Smooth muscle cell (in vitro differentiated cells): ENCODE measurements at regions not wholly inside any gene's neighbourhood (a gene's known extent, or its start where the extent isn't known, plus 50 kb on each side); places are given as distances from the start of the nearest gene placed in this dataset.

Source experiments
- DNase-seq: peaks from one replicate; lab custom pipeline; 2025; ENCODE audit not compliant: unreplicated experiment; lab: John Stamatoyannopoulos, UW
- H2AFZ ChIP-seq: fragments of 200-600 bp; sonication (generic); 2 replicates; pipeline ENCODE4 v1.6.0; 2016; ENCODE audit warnings: antibody characterized with exemption, low read depth, mild to moderate bottlenecking
- H3F3A ChIP-seq: fragments of 200-600 bp; sonication (generic); 2 replicates; pipeline ENCODE4 v1.6.0; 2017; ENCODE audit warnings: antibody characterized with exemption, low read depth
- H3K27ac ChIP-seq: fragments of 200-600 bp; sonication (generic); 2 replicates; pipeline ENCODE4 v1.5.1; 2016; ENCODE audit warnings: low read depth, mild to moderate bottlenecking
- H3K27me3 ChIP-seq: fragments of 200-600 bp; sonication (generic); 2 replicates; pipeline ENCODE4 v1.6.1; 2016; ENCODE audit warnings: low read depth, mild to moderate bottlenecking
- H3K36me3 ChIP-seq: fragments of 200-600 bp; sonication (generic); 2 replicates; pipeline ENCODE4 v1.5.1; 2016; ENCODE audit warnings: low read depth
- H3K4me1 ChIP-seq: fragments of 200-600 bp; sonication (generic); 2 replicates; pipeline ENCODE4 v1.5.1; 2016; ENCODE audit warnings: low read depth
- H3K4me2 ChIP-seq: fragments of 200-600 bp; sonication (generic); 2 replicates; pipeline ENCODE4 v1.6.0; 2016; ENCODE audit warnings: mild to moderate bottlenecking
- H3K4me3 ChIP-seq: fragments of 200-600 bp; sonication (generic); 2 replicates; pipeline ENCODE4 v1.5.1; 2016; ENCODE audit warnings: mild to moderate bottlenecking
- H3K79me2 ChIP-seq: fragments of 200-600 bp; sonication (generic); 2 replicates; pipeline ENCODE4 v1.6.0; 2016; ENCODE audit warnings: low read depth, mild to moderate bottlenecking
- H3K9ac ChIP-seq: fragments of 200-600 bp; sonication (generic); 2 replicates; pipeline ENCODE4 v1.6.0; 2016; ENCODE audit warnings: low read depth
- H3K9me3 ChIP-seq: fragments of 200-600 bp; sonication (generic); replicated peaks from 2 replicates; pipeline ENCODE4 v1.5.1; 2016; ENCODE audit warnings: low read depth
- H4K20me1 ChIP-seq: fragments of 200-600 bp; sonication (generic); 2 replicates; pipeline ENCODE4 v1.6.0; 2016; ENCODE audit warnings: low read depth
- CTCF ChIP-seq: fragments of 200-600 bp; sonication (generic); IDR thresholded peaks from 2 replicates; pipeline ENCODE4 v1.5.1; 2017; ENCODE audit warnings: borderline replicate concordance, mild to moderate bottlenecking, antibody characterized with exemption; ENCODE audit not compliant: insufficient read depth, poor library complexity, severe bottlenecking
- WGBS: methylation state at CpG from one replicate; pipeline ENCODE4 v1.1.7; 2016; ENCODE audit warnings: low lambda C conversion rate; 5-methylcytosine and 5-hydroxymethylcytosine counted together

- Histone ChIP-seq H3K4me1 (no peaks in the 10 kb centered on the region), H3K36me3 (no peaks in the 10 kb centered on the region), H4K20me1 (no peaks in the 10 kb centered on the region), H3K9ac (no peak overlapping the region), H3F3A (no peaks in the 10 kb centered on the region), H3K79me2 (no peaks in the 10 kb centered on the region), H3K27ac (no peak overlapping the region), H3K4me2 (no peak overlapping the region), H3K9me3 (no peaks in the 10 kb centered on the region), H3K27me3 (no peaks in the 10 kb centered on the region), H3K4me3 (no peak overlapping the region), H2AFZ (no peak overlapping the region)
- TF ChIP-seq CTCF: no peak
- no peak for DNase-seq
- 84% methylated on average over 3 of the region's 3 CpGs for WGBS
Measured at GRCh38 chr4:30495251-30495650, 224.9 kb upstream of the PCDH7 start.

- Histone ChIP-seq H3K4me3 (no peak overlapping the region), H3K79me2 (no peaks in the 10 kb centered on the region), H3K9me3 (no peaks in the 10 kb centered on the region), H3K4me2 (no peak overlapping the region), H3K27ac (no peak overlapping the region), H3K4me1 (no peaks in the 10 kb centered on the region), H3K27me3 (no peaks in the 10 kb centered on the region), H3K36me3 (no peaks in the 10 kb centered on the region), H3K9ac (no peak overlapping the region), H4K20me1 (no peaks in the 10 kb centered on the region), H3F3A (no peaks in the 10 kb centered on the region), H2AFZ (no peak overlapping the region)
- no peak for TF ChIP-seq CTCF
- WGBS: 92% methylated on average over 3 of the region's 3 CpGs
- DNase-seq: no peak
Measured at GRCh38 chr4:30495651-30496310, 224.4 kb upstream of the PCDH7 start.

GRCh38 chr4:30511751-30512150 is 208.4 kb upstream of the PCDH7 start:
- Histone ChIP-seq H4K20me1 (no peaks in the 10 kb centered on the region), H3K4me2 (no peak overlapping the region), H3K4me3 (no peak overlapping the region), H3F3A (no peaks in the 10 kb centered on the region), H3K9me3 (no peaks in the 10 kb centered on the region), H3K36me3 (no peaks in the 10 kb centered on the region), H3K4me1 (peaks cover 11% of the 10 kb centered on the region), H3K27ac (no peak overlapping the region), H3K27me3 (no peaks in the 10 kb centered on the region), H3K79me2 (no peaks in the 10 kb centered on the region), H2AFZ (no peak overlapping the region), H3K9ac (no peak overlapping the region)
- TF ChIP-seq CTCF: no peak
- no peak for DNase-seq

DNA sequence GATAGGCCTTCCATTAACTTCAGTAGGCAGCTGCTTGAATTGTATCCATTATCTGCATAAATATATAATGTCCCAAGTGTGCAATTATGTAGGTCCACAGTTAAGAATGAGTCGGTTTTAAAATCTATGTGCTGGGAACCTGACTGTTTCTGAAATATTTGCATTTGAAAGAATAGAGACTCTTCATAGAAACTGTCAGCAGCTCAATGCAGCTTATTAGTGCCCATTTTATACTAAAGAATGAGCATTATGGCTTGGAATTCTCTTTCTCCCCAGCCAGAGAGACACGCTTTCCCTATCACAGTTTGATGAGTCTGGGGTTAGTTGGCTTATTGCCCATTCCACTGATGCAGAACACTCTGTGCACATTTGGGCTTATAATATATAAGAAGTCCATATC is 202.0 kb upstream of the PCDH7 start:
- no peaks in the 10 kb centered on the region for H4K20me1 ChIP-seq
- no peak overlapping the region for H2AFZ ChIP-seq
- DNase-seq: no peak
- H3K27ac ChIP-seq: no peak overlapping the region
- no peaks in the 10 kb centered on the region for H3K27me3 ChIP-seq
- H3K36me3 ChIP-seq: no peaks in the 10 kb centered on the region
- 44% methylated on average over 2 of the region's 2 CpGs for WGBS
- no peak overlapping the region for H3K9ac ChIP-seq
- H3K4me3 ChIP-seq: no peak overlapping the region
- TF ChIP-seq CTCF: no peak
- H3F3A ChIP-seq: no peaks in the 10 kb centered on the region
- H3K4me2 ChIP-seq: no peak overlapping the region
- no peaks in the 10 kb centered on the region for H3K4me1 ChIP-seq
- H3K79me2 ChIP-seq: no peaks in the 10 kb centered on the region
- H3K9me3 ChIP-seq: no peaks in the 10 kb centered on the region
